GM12865 (cell line): ENCODE measurements at regions not wholly inside any gene's neighbourhood (a gene's known extent, or its start where the extent isn't known, plus 50 kb on each side); places are given as distances from the start of the nearest gene placed in this dataset.

Experiments
- DNase-seq: peaks from one replicate; pipeline ENCODE4 v3.0.0; 2010; ENCODE audit warnings: low read depth
- H3K4me3 ChIP-seq: 2 replicates; pipeline ENCODE4 v1.5.1; 2011; ENCODE audit warnings: mild to moderate bottlenecking, low read depth, low read length, control low read depth
- TF ChIP-seq, protein P1 (sequence below): IDR thresholded peaks from 2 replicates; pipeline ENCODE4 v1.5.1; 2011; ENCODE audit warnings: low read length, control low read depth, low read depth, inconsistent platforms; ENCODE audit not compliant: insufficient read depth; ENCODE audit errors: missing control alignments

DNA sequence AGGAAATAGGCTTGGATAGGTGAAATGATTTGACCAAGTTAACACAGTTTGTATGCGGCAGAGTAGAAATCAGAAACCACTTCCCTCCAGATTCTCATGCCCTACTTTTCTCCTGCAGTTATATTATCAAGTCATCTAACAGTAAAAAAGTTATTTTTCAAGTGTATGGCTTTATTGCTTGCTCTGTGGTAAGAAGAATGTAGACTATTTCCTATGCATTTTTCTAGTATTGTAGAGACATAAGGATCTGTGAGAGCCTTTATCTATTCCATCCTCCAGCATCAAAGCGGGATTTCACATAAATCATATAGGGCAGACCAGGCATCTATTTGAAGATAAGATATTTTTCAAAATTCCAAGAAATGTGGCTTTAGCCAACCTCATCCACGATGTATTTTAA lies 208.5 kb downstream of the TTLL7 start:
- TF ChIP-seq, protein P1, sequence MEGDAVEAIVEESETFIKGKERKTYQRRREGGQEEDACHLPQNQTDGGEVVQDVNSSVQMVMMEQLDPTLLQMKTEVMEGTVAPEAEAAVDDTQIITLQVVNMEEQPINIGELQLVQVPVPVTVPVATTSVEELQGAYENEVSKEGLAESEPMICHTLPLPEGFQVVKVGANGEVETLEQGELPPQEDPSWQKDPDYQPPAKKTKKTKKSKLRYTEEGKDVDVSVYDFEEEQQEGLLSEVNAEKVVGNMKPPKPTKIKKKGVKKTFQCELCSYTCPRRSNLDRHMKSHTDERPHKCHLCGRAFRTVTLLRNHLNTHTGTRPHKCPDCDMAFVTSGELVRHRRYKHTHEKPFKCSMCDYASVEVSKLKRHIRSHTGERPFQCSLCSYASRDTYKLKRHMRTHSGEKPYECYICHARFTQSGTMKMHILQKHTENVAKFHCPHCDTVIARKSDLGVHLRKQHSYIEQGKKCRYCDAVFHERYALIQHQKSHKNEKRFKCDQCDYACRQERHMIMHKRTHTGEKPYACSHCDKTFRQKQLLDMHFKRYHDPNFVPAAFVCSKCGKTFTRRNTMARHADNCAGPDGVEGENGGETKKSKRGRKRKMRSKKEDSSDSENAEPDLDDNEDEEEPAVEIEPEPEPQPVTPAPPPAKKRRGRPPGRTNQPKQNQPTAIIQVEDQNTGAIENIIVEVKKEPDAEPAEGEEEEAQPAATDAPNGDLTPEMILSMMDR, result no peak
- no peak overlapping the region for H3K4me3 ChIP-seq
- DNase-seq, result no peak

DNA sequence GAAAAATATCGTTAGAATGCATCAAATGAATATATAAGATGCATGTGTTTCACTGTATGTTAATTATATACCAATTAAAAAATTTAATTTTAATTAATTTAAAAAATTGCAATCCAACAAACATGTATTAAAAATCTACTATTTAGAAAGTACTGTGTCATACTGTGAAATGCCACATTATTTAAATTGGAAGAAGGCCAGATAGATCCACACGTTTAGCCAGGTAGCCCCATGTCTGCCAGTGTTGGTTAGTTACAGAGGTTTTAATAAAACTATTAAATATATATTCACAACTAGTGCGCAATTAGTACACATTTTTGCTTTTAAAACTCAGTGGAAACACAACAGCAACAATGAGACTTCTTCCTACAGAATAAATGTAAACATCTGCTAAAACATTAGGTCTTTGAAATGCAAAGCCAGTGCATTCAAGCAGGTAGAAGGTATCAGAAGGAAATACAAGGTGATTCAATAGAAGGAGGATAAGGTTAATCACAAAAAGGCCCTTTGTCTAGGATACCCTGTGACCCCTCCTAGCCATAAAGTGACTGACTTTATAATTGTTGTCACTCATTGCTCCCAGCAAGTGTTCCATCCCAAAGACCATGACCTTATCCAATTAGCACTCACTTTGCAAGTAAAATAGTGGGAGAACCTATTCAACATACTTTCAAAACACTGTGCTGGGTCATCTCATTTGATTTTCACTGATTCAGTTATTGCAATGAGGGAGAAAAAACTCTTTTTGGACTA lies 211.5 kb downstream of the TTLL7 start:
- no peak for DNase-seq
- TF ChIP-seq, protein P1, result no peak
- H3K4me3 ChIP-seq, result no peak overlapping the region

DNA sequence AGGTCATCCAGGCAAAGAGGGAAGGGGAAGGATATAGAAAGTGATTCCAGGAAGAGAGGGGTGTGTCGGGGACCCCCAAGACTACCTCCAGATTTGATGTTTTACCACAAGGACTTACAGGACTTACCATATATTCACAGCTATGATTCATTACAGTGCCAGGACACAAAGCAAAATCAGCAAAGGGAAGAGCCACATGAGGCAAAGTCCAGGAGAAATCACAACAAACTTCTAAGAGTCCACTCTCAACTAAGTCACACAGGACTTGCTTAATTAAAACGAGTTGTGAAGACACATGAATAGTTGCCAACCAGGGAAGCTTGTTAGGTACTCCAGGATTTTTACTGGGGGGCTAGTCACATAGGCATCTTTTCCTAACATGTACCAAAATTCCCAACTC lies 217.3 kb downstream of the TTLL7 start:
- TF ChIP-seq, protein P1, result no peak
- H3K4me3 ChIP-seq, result no peak overlapping the region
- no peak for DNase-seq

DNA sequence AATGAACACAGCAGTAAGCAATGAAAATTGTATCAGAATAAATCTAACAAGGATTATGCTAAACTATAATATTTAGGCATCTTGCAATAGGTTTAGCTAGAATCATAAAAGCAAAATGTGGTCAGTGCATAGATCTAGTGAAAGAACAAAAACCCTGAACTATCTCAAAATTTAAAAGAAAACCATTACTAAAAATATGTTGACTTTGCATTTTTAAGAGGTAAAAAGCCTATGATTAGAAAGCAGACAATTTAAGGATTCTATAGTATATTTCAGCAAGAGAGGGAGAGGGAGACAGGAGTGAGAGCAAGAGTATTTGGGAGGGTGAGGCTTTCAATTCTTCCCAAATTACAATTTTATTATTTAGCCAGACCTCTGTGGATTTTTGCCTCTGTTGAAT lies 219.4 kb downstream of the TTLL7 start:
- TF ChIP-seq, protein P1, result no peak

DNA sequence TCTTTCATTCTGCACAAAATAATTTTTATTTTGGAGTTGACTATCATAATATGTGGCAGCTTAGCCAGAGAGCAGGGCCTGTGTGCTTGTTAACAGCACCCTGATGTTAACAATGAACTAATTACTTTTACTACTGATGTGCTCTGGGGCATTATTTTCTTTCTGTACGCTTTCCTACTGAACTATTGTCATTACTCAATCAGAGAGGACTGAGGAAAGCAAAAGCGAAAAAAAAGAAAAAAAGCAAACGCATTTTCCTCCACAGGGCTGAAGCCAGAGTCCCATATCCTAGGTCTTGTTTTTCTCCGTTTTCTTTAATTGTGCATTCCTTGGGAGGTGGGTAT lies 221.2 kb downstream of the TTLL7 start:
- no peak for DNase-seq
- no peak overlapping the region for H3K4me3 ChIP-seq
- TF ChIP-seq, protein P1, result no peak

More for the DNA sequence above, 219.4 kb downstream of the TTLL7 start:
- H3K4me3 ChIP-seq, result no peak overlapping the region
- DNase-seq, result no peak

DNA sequence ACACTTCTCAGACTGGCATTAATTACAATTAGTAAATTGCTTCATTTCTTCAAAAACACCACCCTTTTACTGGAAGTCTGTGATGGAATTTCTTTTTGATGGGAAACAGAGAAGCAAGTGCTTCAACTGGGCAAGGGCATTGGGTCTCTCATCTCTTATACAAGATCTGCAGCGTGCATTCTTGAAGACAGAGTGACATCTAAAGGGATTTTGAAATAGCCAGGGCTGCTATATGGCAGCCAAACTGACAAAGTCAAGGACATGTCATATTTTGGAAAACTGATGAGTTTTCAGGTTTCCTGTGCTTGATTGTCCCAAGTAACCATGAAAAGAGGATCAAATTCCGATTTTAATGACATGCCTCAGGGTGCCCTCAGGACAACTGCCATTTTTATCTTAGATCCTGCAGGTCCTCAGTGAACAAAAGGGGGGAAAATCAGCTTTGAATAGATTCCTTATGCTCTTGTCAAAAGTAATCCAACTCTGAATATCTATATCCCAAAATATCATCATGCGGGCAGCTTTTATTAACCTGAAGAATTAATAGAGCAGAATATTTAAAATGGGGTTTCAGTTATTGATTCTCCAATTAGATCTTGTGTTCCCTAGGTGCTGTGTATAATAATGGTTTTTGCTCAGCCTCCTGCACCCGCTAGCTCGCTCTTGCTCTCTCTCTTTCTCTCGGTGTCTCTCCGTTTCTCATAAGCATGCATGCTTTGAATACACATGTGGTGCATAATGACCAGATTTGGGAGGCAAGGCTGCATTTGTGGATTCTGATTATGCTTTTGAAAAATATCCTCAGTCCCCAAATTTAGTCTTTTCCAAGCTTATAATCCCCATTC lies 221.8 kb downstream of the TTLL7 start:
- no peak overlapping the region for H3K4me3 ChIP-seq
- TF ChIP-seq, protein P1, result no peak
- no peak for DNase-seq
